AG04449 (cell line): ENCODE measurements at regions not wholly inside any gene's neighbourhood (a gene's known extent, or its start where the extent isn't known, plus 50 kb on each side); places are given as distances from the start of the nearest gene placed in this dataset.

Experiments used
- CTCF ChIA-PET: fragments of 350-600 bp; formaldehyde crosslinking; extraction: SDS; loops from one replicate; lab custom pipeline; 2021; ENCODE audit warnings: antibody characterized with exemption; lab: Yijun Ruan, JAX
- POLR2A ChIA-PET: fragments of 400-600, 350-600 bp; formaldehyde crosslinking; extraction: SDS; loops from one replicate; lab custom pipeline; 2020; ENCODE audit warnings: antibody characterized with exemption, inconsistent platforms; lab: Yijun Ruan, JAX
- DNase-seq: peaks from one replicate; pipeline ENCODE4 v3.0.0-alpha.2; 2010; ENCODE audit warnings: low read depth, low spot score
- H3K4me3 ChIP-seq: 2 replicates; pipeline ENCODE4 v1.5.1; 2011; ENCODE audit warnings: low read depth, mild to moderate bottlenecking, control low read depth, low read length
- CTCF ChIP-seq: IDR thresholded peaks from one replicate; pipeline ENCODE4 v1.5.1; 2011; ENCODE audit warnings: mild to moderate bottlenecking, moderate library complexity, low read length, control low read depth, inconsistent platforms; ENCODE audit not compliant: insufficient read depth; ENCODE audit errors: missing control alignments

GRCh38 chr16:17776465-17776864 lies 305.7 kb upstream of the XYLT1 start:
- DNase-seq, result no peak
- no peak overlapping the region for H3K4me3 ChIP-seq
- no peak for TF ChIP-seq CTCF
- CTCF ChIA-PET, result interaction anchor here (1.0 kb wide), 1 partner anchor 22 kb away, joined by 3 read pairs; no protein-coding TSS in a partner anchor
- POLR2A ChIA-PET, result no interaction called here

DNA sequence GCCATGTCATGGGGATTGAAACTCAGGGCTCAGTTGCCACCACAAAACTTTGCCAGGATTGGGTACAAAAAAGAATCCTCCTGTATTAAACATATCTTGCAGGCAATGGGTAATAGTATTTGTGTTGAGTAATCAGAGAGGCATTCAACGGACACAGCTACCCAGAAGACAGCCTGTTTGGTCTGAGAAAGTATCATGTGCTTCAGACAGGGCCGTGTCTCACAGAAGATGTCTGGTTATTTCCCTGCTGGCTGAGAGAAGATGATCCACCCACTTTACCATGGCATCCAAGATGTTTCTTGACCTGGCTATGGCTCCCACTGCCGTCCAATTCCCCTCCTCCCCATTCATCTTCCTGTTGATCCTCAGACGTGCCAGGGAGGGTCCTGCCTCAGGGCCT lies 304.3 kb upstream of the XYLT1 start:
- H3K4me3 ChIP-seq, result no peak overlapping the region
- TF ChIP-seq CTCF, result no peak
- POLR2A ChIA-PET, result no interaction called here
- CTCF ChIA-PET, result interaction anchor here (0.7 to 1.9 kb wide), 3 partner anchors 22 to 217 kb away, joined by 3 to 4 read pairs (median 3); no protein-coding TSS in a partner anchor
- no peak for DNase-seq

GRCh38 chr16:17773698-17774101 lies 302.9 kb upstream of the XYLT1 start:
- ChIA-PET CTCF (interaction anchor here (1.9 kb wide), 1 partner anchor 216 kb away, joined by 4 read pairs; no protein-coding TSS in a partner anchor), POLR2A (no interaction called here)
- DNase-seq, result no peak
- no peak for TF ChIP-seq CTCF
- H3K4me3 ChIP-seq, result no peak overlapping the region

DNA sequence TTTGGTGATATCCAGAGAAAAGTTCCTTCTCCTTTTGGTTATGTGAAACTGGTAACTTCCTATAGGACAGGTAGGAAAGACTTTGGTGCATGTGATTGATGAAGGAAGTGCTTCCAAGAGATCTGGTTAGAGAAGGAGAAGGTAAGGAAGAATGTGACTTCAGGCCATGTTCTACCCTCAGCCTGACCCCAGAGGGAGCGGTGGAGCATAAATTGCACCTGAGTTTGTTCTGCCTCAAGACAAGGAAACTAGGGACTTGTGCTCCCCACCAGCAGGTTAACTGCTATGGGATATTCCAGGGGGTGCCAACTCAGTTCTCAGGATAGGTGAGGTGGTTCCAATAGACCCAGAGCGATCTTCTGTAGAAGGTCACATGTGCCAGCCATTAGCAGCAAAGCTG lies 299.3 kb upstream of the XYLT1 start:
- no peak for TF ChIP-seq CTCF
- ChIA-PET POLR2A (no interaction called here), CTCF (interaction anchor here (1.1 kb wide), 1 partner anchor 191 kb away, joined by 3 read pairs; no protein-coding TSS in a partner anchor)
- no peak for DNase-seq
- H3K4me3 ChIP-seq, result no peak overlapping the region

DNA sequence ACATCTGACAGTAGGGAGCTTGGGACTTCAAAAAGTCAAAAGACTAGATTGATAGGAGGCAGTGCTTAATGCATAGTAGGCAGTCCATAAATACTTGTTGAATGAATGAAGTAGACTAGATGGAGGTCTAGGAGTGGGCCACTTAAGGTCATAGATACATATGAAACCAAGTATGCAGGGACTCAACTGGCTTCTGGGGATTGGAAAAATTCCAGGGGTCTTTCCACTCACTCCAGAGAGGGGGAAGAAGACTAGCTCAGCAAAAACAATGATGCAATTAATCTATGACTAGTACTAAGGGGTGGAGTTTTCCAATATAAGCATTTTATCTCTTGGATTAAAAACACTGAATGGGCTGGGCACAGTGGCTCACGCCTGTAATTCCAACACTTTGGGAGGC lies 298.3 kb upstream of the XYLT1 start:
- DNase-seq, result no peak
- POLR2A ChIA-PET, result no interaction called here
- no peak for TF ChIP-seq CTCF
- CTCF ChIA-PET, result interaction anchor here (1.0 kb wide), 1 partner anchor 10 kb away, joined by 3 read pairs; no protein-coding TSS in a partner anchor
- no peak overlapping the region for H3K4me3 ChIP-seq

DNA sequence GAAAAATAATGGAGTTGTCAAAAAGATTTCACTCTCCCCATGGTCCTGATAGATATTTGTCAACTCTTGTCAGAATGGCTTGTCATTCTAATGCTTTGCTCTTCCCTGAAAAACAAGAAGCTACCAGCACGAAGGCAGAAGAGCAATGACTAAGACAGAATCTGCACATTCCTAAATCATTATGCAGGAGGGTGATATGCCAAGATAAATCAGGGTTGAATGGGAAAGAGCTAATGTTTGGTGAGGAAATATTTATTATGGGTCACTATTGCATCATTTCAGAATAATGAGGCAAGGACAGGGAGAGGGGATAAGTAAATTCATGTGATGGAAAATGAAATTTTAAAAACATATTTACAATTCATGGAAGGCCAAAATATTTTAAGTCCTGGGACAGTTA lies 297.5 kb upstream of the XYLT1 start:
- DNase-seq, result peak; percentile 69
- no peak for TF ChIP-seq CTCF
- ChIA-PET CTCF (no interaction called here), POLR2A (no interaction called here)
- H3K4me3 ChIP-seq, result no peak overlapping the region
